Liver (tissue), 3 donors: ENCODE measurements at regions not wholly inside any gene's neighbourhood (a gene's known extent, or its start where the extent isn't known, plus 50 kb on each side); places are given as distances from the start of the nearest gene placed in this dataset.

ENCODE experiments used
- ATF3 ChIP-seq: IDR thresholded peaks from 2 replicates; pipeline ENCODE4 v1.6.1; 2016; ENCODE audit warnings: antibody characterized with exemption
- CTCF ChIP-seq: fragments of 150-350 bp; IDR thresholded peaks from 2 replicates; pipeline ENCODE4 v1.5.1; 2017; ENCODE audit warnings: improper control_type of control experiment, low read depth, low read length; ENCODE audit not compliant: missing input control
- FOXA1 ChIP-seq: IDR thresholded peaks from 2 replicates; pipeline ENCODE4 v1.6.1; 2016; ENCODE audit warnings: antibody characterized with exemption
- FOXA2 ChIP-seq: IDR thresholded peaks from 2 replicates; pipeline ENCODE4 v1.6.1; 2016; ENCODE audit warnings: antibody characterized with exemption
- REST ChIP-seq: IDR thresholded peaks from 2 replicates; pipeline ENCODE4 v1.6.1; 2016; ENCODE audit warnings: antibody characterized with exemption, mild to moderate bottlenecking
- donor health status: healthy.
- donor health status: healthy.

DNA sequence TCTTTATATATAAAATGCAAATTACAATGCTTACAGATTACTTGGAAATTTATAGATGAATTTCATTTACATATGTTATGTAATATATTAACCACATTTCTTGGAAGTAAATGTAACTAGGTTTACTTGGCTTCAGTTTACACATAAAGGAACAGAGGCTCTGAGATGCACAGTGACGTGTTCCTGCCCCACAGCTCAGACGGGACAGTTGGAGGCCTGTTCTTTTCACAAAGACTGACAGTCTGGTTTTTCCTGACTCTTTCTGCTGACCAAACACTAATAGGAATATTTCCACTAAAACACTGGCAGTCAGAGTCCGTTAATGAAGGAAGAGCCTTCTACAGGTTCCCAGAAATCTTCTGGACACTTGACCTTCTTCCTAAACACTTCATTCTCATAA, 336.1 kb downstream of the MFSD1 start:
- TF ChIP-seq CTCF (no peak), ATF3 (no peak), REST (no peak), FOXA2 (no peak), FOXA1 (no peak)
